ENCODE measurements at regions not wholly inside any gene's neighbourhood (a gene's known extent, or its start where the extent isn't known, plus 50 kb on each side); places are given as distances from the start of the nearest gene placed in this dataset.

DNA sequence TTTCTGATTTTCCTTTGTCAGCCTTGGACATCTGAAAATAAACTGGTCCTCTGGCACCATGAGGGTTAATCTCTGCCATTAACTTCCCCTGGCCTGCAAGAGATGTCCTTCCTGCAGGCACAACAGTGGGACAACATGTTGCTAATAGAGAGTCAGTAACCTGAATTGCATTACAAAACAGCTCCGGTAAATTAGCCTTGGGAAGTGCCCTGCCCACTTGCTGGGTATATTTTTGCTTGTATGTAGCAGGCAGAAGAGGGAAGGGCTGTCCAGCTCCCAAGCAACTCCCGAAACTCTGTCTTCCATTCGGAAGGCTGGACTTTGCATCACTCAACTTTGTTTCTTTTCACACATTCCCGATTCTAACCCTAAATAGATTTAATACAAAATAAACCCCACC lies 104.4 kb upstream of the ATP8B1 start:
- no peak for DNase-seq (ENCODE audit: low read depth, low spot score)

DNA sequence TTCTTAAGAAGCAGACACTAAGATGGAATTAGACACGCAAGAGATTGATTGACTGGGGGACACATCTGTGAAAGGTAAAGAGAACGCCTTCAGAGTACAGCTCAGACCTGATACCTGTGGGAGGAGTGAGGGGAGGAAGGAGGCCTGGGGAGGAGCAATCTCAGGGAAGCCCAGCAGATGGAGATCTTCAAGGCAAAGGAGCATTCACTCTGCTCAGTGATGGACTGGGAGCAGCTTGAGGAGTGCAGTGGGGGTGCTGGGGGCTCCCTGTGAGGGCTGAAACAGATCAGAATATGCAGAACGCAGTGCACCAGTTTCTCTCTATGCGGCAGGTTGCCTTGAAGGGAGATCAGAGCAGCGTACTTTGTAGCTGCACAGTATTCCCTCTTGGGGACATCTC lies 103.7 kb upstream of the ATP8B1 start:
- H3K27ac ChIP-seq (ENCODE audit: control insufficient read depth, insufficient read depth, low read length), result no peak overlapping the region
- H3K27me3 ChIP-seq (ENCODE audit: control insufficient read depth, extremely low read depth, insufficient read depth, low read length), result no peaks in the 10 kb centered on the region
- H3K9ac ChIP-seq (ENCODE audit: control insufficient read depth, extremely low read depth, insufficient read depth, low read length), result no peak overlapping the region
- H3K9me1 ChIP-seq (ENCODE audit: control insufficient read depth, extremely low read depth, insufficient read depth, low read length), result no peaks in the 10 kb centered on the region
- FAIRE-seq (peak; percentile 79), DNase-seq (ENCODE audit: low read depth, low spot score) (no peak)
- H3K9me3 ChIP-seq (ENCODE audit: control insufficient read depth, low read depth, low read length), result no peaks in the 10 kb centered on the region
- H3K4me2 ChIP-seq (ENCODE audit: control insufficient read depth, extremely low read depth, insufficient read depth, low read depth, low read length), result no peak overlapping the region
- H3K4me1 ChIP-seq (ENCODE audit: control insufficient read depth, extremely low read depth, insufficient read depth, low read length), result peaks cover 23% of the 10 kb centered on the region
- dilution Hi-C loops (cut with MboI; ENCODE audit: extremely low pct_ligation_motif_present, low sequenced_read_pairs), result no loop called here
- H3K79me2 ChIP-seq (ENCODE audit: control insufficient read depth, insufficient read depth, low read length), result no peaks in the 10 kb centered on the region
- H4K20me1 ChIP-seq (ENCODE audit: control insufficient read depth, extremely low read depth, insufficient read depth, low read length), result no peaks in the 10 kb centered on the region
- H3K36me3 ChIP-seq (ENCODE audit: control insufficient read depth in 2 of 2, extremely low read depth in 1 of 2, insufficient read depth in 2 of 2, low read length in 2 of 2), result no peaks in the 10 kb centered on the region
- H3K4me3 ChIP-seq (ENCODE audit: control insufficient read depth in 2 of 3, extremely low read depth in 1 of 3, insufficient read depth in 2 of 3, low read depth in 1 of 3, low read length in 3 of 3), result no peak overlapping the region
- TF ChIP-seq, protein P1, sequence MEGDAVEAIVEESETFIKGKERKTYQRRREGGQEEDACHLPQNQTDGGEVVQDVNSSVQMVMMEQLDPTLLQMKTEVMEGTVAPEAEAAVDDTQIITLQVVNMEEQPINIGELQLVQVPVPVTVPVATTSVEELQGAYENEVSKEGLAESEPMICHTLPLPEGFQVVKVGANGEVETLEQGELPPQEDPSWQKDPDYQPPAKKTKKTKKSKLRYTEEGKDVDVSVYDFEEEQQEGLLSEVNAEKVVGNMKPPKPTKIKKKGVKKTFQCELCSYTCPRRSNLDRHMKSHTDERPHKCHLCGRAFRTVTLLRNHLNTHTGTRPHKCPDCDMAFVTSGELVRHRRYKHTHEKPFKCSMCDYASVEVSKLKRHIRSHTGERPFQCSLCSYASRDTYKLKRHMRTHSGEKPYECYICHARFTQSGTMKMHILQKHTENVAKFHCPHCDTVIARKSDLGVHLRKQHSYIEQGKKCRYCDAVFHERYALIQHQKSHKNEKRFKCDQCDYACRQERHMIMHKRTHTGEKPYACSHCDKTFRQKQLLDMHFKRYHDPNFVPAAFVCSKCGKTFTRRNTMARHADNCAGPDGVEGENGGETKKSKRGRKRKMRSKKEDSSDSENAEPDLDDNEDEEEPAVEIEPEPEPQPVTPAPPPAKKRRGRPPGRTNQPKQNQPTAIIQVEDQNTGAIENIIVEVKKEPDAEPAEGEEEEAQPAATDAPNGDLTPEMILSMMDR (optimal IDR thresholded peaks at IDR 0.05 in 1 of 3, IDR thresholded peaks at IDR 0.05 in 1 of 3, conservative IDR thresholded peaks at IDR 0.05 in 1 of 3; ENCODE audit: extremely low read depth in 1 of 3, insufficient read depth in 2 of 3, low read length in 3 of 3), result peak; percentile 40 to 65 (median 63)
- no peak for TF ChIP-seq EZH2 (IDR thresholded peaks at IDR 0.05; ENCODE audit: low read length)
- H2AFZ ChIP-seq (ENCODE audit: control insufficient read depth, low read length), result no peak overlapping the region

More for the DNA sequence above, 104.4 kb upstream of the ATP8B1 start:
- Histone ChIP-seq H3K27ac (ENCODE audit: control insufficient read depth, insufficient read depth, low read length) (no peak overlapping the region), H3K36me3 (ENCODE audit: control insufficient read depth in 2 of 2, extremely low read depth in 1 of 2, insufficient read depth in 2 of 2, low read length in 2 of 2) (no peaks in the 10 kb centered on the region), H3K4me2 (ENCODE audit: control insufficient read depth, extremely low read depth, insufficient read depth, low read depth, low read length) (no peak overlapping the region), H2AFZ (ENCODE audit: control insufficient read depth, low read length) (no peak overlapping the region), H3K79me2 (ENCODE audit: control insufficient read depth, insufficient read depth, low read length) (no peaks in the 10 kb centered on the region), H4K20me1 (ENCODE audit: control insufficient read depth, extremely low read depth, insufficient read depth, low read length) (no peaks in the 10 kb centered on the region), H3K9ac (ENCODE audit: control insufficient read depth, extremely low read depth, insufficient read depth, low read length) (no peak overlapping the region), H3K9me3 (ENCODE audit: control insufficient read depth, low read depth, low read length) (no peaks in the 10 kb centered on the region), H3K9me1 (ENCODE audit: control insufficient read depth, extremely low read depth, insufficient read depth, low read length) (no peaks in the 10 kb centered on the region), H3K27me3 (ENCODE audit: control insufficient read depth, extremely low read depth, insufficient read depth, low read length) (no peaks in the 10 kb centered on the region), H3K4me1 (ENCODE audit: control insufficient read depth, extremely low read depth, insufficient read depth, low read length) (peaks cover 16% of the 10 kb centered on the region), H3K4me3 (ENCODE audit: control insufficient read depth in 2 of 3, extremely low read depth in 1 of 3, insufficient read depth in 2 of 3, low read depth in 1 of 3, low read length in 3 of 3) (no peak overlapping the region)
- dilution Hi-C loops (cut with MboI; ENCODE audit: extremely low pct_ligation_motif_present, low sequenced_read_pairs), result no loop called here
- TF ChIP-seq, protein P1 (optimal IDR thresholded peaks at IDR 0.05 in 1 of 3, IDR thresholded peaks at IDR 0.05 in 1 of 3, conservative IDR thresholded peaks at IDR 0.05 in 1 of 3; ENCODE audit: extremely low read depth in 1 of 3, insufficient read depth in 2 of 3, low read length in 3 of 3), result no peak
- no peak for TF ChIP-seq EZH2 (IDR thresholded peaks at IDR 0.05; ENCODE audit: low read length)
- FAIRE-seq, result no peak

Measured in keratinocyte (primary cell).